Fibroblast of skin of back (primary cell): ENCODE measurements at regions not wholly inside any gene's neighbourhood (a gene's known extent, or its start where the extent isn't known, plus 50 kb on each side); places are given as distances from the start of the nearest gene placed in this dataset.
A peak's percentile ranks its signal among the peaks of the same experiment; 100 is the strongest.

Experiments used
- DNase-seq: peaks from one replicate; pipeline ENCODE4 v3.0.0-alpha.2; 2013

- DNase-seq = no peak
These were observed 93.0 kb upstream of the C3orf80 start for GRCh38 chr3:160132226-160132625.

GRCh38 chr3:160133757-160134156 is 91.5 kb upstream of the C3orf80 start:
- no peak for DNase-seq

- DNase-seq = no peak
These were observed 90.8 kb upstream of the C3orf80 start for GRCh38 chr3:160134454-160134853.

DNA sequence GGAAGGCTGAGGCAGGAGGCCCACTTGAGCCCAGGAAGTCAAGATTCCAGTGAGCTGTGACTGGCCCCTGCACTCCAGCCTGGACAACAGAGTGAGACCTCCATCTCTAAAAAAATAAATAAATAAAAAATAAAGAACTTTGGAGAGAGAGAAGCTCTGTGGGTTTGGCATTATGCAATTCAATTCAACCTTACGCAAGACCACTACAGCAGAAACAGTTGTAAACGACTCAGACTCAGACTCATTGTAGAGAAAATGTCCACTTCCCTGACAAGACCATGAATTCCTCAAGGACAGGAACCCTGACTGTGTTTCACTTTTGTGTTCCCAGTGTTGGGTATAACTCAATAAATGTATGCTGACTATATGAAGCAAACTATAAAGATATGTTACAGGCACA is 90.3 kb upstream of the C3orf80 start:
- DNase-seq = peak; percentile 52

GRCh38 chr3:160135851-160136250 is 89.4 kb upstream of the C3orf80 start:
- DNase-seq = no peak

- peak; percentile 8 for DNase-seq
These were observed 88.8 kb upstream of the C3orf80 start for GRCh38 chr3:160136421-160136820.

DNA sequence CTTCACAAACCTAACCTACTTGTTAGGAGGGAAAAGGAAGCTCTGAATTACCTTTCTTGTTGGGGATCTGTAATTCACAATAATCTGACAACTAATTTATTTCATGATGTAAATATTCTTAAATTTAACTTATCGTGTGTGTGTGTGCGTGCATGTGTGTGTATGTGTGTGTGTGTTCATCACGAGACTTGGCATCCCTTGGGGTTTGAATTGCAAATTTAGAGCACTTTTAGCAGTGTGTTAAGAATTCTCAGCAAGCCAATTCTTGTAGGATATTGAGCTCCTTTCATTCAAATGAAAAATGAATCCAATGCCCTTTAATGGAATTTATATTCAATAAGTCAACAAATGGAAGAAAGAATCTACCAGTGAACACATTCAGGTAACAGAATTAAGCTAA is 85.9 kb upstream of the C3orf80 start:
- DNase-seq = no peak

- DNase-seq = no peak
These were observed 84.5 kb upstream of the C3orf80 start for GRCh38 chr3:160140756-160141155.

DNA sequence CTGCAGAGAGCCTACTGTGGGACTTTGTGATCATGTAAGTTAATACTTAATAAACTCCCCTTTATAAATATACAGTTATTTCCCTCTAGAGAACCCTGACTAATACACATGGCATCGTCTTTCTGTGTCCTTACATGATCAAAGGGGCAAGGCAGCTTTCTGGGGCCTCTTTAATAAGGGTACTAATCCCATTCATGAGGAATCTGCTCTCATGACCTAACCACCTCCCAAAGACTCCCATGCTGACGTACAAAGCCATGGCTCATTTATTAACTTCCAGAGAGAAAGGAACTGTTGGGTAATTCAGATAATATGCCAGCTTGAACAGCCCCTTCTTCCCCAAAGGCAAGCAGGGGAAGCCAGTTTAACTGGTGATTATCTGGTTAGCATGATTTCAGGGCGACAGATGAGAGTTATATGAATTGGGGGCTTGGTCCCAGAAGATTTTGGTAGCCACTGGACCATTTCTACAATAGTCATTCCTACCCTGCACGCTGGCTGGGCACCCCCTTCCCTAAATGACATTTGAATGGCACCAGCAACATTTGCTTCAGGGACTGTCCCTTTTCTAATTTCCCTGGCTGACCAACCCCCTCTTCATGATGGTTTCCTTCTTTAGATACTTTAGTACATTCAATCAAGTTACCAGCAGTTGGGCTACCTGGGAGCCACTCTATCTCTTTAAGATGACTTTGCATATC is 83.6 kb upstream of the C3orf80 start:
- no peak for DNase-seq

- no peak for DNase-seq
These were observed 81.7 kb upstream of the C3orf80 start for GRCh38 chr3:160143482-160143881.

- DNase-seq = peak; percentile 11
These were observed 75.2 kb upstream of the C3orf80 start for GRCh38 chr3:160150066-160150465.

DNA sequence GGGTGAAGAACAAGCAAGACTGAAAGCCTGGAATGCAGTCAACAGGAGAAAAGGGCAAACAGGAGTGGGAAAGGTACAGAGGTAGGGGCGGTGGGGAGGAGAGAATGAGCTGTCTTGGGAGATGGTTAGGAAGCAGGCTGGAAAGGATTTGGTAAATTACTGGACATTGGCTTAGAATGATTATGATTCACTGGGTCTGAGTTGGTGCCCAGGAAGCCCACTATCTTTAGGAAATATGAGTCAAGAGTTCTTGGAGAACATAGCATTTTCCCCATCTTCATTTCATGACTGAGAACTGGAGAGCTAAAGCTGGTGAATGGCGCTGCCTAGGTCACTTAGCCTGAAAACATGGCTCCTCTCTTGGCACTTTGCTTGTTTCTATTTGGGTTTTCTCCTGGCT is 74.7 kb upstream of the C3orf80 start:
- DNase-seq = peak; percentile 57

DNA sequence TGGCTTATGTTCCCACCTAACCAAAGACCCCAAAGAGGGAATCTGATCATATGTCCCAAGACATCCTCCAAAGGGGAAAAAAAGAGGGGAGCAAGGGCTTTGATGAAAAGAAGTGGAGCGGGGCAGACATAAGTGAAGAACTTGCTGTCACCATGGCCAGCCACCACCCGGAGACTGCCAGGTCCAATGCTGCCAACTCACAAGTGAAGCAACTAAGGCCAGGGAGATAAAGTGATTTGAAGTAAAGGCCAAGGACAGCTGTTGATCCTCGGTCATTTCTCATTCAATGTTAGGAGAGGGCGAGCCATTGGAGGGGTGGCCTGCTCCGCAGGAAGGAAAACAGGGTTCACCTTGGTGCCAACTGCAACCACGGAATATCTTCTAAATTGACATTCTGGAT is 72.6 kb upstream of the C3orf80 start:
- no peak for DNase-seq

DNA sequence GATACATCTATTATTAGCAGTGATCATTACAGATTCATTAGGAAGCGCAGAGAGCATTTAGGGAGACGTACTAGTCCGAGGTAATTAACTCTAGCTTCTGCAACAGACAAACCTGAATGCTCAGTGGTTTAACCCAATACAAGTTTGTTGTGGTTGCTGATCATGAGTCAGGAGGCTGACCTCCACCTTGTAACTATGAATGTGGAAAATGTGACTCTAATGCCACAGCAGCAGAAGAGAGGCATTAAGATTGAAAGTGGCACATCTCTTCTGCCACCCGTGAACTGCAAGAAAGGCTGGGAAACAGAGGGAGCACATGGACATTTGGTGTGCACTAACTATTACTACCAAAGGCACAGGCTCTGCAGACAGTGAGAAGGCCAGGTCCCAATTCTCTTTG is 71.2 kb upstream of the C3orf80 start:
- no peak for DNase-seq

DNA sequence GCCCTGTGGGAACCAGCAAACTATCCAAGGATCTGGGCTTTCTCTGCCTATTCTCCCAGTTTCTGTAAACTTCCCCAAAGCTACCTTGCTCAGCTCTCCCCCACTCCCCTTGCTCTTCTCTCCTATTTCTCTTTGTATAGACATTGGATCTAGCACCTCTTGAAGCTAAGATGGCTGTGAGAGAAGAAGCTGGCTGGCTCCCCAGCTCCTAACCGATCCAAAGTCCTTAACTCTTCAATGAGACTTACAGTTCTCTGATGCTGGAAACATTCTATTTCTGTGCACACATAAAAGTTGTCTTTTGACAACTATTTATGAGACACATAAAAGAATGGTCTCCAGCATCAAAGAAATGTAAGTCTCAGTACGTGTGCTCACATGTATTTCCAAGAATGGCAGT is 70.6 kb upstream of the C3orf80 start:
- DNase-seq = no peak

GRCh38 chr3:160157321-160157720 is 67.9 kb upstream of the C3orf80 start:
- no peak for DNase-seq

GRCh38 chr3:160159341-160159740 is 65.9 kb upstream of the C3orf80 start:
- no peak for DNase-seq

GRCh38 chr3:160159806-160160205 is 65.4 kb upstream of the C3orf80 start:
- no peak for DNase-seq

DNA sequence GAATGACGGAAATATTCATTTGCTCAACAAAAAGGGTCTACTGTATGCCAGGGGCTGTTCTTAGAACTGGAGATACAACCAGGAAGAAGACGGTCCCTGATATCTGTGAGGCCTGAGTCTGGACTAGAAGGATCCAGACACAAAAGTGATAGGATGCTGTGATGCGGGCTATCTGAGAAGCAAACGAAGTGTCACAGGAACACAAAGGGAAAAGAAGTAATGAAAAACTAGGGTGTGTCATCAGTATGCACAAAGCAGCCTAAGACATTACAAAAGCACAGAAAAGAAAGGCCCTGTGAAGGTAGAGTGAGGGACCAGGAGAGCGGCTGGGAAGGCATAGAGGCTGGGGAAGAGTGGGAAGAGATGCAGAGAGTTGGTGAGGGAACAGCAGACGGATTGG is 63.3 kb upstream of the C3orf80 start:
- DNase-seq = no peak

DNA sequence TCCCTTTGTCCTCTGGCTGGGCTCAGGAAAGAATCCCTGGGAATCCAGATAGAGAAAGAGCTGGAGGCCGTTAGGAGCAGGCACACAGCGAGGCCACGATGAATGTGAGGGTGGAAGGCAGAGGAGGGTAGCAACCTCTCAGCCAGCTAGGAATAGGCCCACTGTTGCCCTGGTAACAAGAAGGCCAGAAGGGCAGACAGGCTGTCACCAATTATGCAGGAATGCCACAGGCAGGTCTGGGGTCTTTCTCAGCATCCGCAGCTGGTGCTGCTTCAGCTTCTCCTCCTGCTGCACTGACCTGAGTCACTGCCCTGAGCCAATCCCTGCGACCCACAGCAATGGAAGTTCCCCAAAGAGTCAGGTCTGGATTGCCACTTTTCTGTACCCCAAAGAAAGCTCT is 62.8 kb upstream of the C3orf80 start:
- peak; percentile 26 for DNase-seq

GRCh38 chr3:160163229-160163878 is 61.9 kb upstream of the C3orf80 start:
- peak; percentile 41 for DNase-seq

- DNase-seq = no peak
These were observed 57.0 kb upstream of the C3orf80 start for GRCh38 chr3:160168246-160168645.

DNA sequence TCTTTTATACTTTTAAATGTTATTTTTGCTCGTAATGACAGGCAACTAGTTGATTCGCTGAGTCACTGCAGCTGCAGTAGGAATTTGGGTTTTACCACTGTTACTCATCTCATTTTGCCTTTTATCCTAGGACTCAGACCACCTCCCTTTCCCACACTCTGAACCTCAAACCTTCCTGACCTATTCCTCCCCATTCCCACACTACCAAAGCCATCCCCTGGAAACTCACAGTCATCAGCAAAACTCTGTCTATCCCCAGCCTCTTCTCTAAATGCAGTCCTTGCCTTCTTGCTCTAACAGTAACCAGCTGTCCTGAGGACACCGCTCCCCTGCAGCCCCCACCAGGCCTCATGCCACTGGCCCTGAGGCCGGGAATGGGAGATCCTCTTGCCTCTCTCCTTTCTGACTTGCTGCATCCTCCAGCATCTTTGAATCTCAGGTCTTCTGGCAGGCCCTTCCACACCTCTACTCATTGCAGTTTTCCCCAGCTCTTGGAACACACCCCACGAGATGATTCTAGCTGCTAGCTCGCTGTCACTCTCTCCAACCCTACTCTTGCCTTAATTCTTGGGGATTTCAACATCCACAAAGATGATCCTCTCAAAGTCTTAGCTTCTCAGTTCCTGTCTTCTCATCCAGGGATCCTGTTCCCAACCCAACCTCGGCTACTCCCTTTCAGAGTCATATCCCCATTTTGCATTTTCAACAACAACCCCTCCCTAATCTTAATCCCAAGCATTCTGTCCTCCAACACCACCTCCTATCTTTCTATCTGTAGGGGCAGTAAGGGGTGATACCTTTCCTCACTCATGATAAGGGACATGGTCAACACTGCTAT is 55.9 kb upstream of the C3orf80 start:
- peak; percentile 91 for DNase-seq
